T-helper 1 cell (primary cell): ENCODE measurements at regions not wholly inside any gene's neighbourhood (a gene's known extent, or its start where the extent isn't known, plus 50 kb on each side); places are given as distances from the start of the nearest gene placed in this dataset.

Source experiments
- DNase-seq, 5 donors: peaks; one replicate each; pipeline ENCODE4 v3.0.0-alpha.2; 2012 to 2020

GRCh38 chr6:9647599-9647998 is 767.3 kb downstream of the TFAP2A start:
- no peak for DNase-seq

DNA sequence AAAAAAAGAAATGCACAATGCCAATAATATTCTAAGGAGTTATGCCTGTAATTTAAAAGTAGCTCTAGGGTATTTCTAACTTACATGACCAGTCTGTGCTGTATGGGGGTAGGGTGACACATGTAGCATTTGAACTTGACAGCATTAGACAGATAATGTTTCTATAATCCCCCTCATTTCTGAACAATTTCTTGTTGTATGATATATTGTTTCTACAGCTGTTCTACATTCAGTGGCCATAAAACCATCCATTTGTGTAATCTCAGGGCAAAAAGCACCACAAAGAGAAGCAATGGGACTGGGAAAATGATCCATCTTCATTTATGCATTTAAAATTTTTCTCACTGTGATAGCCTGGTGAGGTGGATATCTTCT is 767.8 kb downstream of the TFAP2A start:
- DNase-seq, result no peak

DNA sequence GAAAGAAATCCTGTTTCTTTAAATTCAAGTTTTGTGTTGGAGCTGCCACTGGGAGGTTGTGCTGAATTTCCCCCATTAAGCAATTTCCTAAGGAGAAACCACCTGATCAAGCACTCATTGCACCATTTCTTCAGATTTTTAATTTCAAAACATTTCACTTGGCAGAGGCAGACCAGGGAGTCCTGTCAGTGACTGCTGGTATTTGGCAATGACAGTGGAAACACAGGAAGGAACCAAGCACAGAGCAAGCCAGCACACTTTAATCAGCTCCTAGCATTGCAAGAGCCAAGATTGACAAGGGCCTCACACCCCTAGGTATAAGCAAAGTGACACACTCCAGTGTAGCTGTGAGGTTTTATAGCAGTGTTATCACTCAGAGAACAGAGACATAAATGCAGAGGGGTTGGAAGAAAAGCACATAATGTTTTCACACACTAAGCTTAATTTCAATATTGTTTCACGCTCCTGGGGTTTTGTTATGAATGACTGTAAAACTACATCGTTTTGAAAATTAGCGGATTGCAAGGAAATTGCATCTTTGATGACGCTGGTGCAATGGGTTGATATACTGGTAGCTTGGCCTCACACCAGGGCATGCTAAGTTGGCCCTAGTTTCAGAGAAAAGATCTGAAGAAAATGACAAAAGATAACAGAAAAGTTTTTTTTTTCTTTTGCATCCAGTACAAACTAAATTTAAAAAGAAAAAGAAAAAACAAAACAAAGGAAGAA is 768.4 kb downstream of the TFAP2A start:
- no peak for DNase-seq

GRCh38 chr6:9638861-9639260 is 776.0 kb downstream of the TFAP2A start:
- DNase-seq, result no peak

GRCh38 chr6:9634776-9635175 is 780.1 kb downstream of the TFAP2A start:
- no peak for DNase-seq

DNA sequence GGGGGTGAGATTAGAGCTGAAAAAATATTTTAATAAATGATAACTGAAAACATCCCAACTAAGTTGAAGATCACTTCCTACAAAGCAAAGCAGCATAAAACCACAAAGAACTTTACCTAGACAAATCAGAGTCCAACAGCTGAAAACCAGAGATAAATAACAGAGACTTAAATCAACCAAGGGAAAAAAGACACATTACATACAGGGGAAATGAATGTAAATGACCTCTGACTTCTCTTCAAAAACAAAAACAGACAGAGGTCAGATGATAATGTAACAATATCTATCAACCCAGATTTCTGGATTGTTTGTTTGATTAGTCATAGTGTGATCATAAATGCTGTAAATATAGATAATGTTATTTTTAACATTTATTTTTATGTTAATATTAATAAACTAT is 782.8 kb downstream of the TFAP2A start:
- DNase-seq, result no peak

- DNase-seq, result no peak
Measured at GRCh38 chr6:9628819-9629218, 786.1 kb downstream of the TFAP2A start.

- no peak for DNase-seq
Measured at GRCh38 chr6:9627916-9628315, 787.0 kb downstream of the TFAP2A start.

DNA sequence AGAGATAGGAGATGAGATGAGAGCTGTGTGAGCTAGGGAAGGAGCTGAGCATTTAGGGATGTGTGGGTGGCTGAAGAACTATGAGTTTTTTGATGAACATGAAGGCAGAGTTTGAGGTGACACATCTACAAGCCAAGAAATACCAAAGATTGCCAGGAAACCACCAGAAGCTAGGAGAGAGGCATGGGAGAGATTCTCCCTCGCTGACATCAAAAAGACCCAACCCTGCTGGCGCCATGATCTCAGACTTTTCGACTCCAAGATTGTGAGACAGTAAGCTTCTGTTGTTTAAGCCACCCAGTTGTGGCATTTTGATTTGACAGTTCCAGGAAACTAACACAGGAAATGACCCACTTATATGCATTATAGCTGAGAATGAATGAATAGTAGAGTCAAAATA is 790.9 kb downstream of the TFAP2A start:
- DNase-seq, result no peak

DNA sequence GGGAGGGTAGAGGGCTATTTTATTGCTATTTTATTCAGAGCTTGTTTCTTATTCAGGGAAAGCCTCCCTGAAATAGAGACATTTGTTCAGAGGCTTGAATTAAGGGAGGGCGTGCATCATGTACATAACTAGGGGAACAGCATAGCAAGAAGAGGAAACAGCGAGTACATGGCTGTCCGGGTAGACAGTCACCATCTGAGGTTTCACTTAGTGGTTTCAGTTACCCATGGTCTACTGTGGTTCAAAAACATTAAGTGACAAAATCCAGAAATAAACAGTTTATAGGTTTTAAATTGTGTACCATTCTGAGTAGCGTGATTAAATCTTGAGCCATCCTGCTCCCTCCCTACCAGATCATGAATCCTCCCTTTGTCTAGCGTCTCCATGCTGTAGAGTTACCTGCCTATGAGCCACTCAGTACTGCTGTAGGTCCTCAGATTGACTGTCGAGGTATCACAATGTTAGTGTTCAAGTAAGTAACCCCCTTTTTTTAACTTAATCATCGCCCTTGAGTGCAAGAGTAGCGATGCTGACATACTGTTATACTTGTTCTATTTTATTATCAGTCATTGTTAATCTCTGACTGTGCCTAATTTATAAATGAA is 791.5 kb downstream of the TFAP2A start:
- DNase-seq, result no peak

GRCh38 chr6:9621276-9621675 is 793.6 kb downstream of the TFAP2A start:
- DNase-seq, result no peak

GRCh38 chr6:9620687-9621086 is 794.2 kb downstream of the TFAP2A start:
- DNase-seq, result no peak

- no peak for DNase-seq
Measured at GRCh38 chr6:9620263-9620662, 794.6 kb downstream of the TFAP2A start.

GRCh38 chr6:9614778-9615177 is 800.1 kb downstream of the TFAP2A start:
- no peak for DNase-seq

GRCh38 chr6:9612489-9612888 is 802.4 kb downstream of the TFAP2A start:
- no peak for DNase-seq

DNA sequence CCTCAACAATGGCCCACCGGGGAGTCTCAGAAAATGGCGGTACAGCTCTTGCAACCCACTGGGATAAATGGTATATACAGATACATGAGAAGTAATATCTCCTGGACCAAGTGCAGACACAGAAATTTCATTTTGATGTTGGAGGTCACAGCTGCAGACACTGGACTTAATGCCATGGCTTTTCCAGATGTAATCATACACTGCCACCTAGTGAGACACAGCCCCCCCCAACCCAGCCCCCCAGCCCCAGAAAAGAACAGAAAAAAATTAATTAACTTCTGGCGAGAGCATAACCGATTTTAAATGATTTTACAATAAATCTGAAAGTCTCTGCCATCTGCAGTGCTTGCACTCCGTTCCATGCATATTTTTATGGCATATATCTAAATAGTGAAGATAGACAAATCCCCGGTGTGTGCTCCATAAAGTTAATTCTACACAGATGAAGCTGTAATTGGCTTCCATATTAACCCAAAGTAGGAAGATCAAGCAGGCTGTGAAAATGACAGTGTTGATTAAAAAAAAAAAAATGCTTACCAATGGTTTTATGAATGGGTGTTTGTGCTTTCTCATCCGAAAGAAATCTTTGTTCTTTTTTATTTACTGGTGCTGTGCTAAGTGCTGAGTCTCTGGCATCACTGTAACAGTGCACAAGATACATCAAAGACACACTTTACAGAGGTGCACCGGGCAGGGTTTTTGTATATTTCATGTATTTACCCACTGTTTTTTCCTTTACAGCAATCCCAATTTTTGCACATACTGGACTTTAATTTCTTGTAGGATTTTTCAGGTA is 804.1 kb downstream of the TFAP2A start:
- DNase-seq, result no peak

DNA sequence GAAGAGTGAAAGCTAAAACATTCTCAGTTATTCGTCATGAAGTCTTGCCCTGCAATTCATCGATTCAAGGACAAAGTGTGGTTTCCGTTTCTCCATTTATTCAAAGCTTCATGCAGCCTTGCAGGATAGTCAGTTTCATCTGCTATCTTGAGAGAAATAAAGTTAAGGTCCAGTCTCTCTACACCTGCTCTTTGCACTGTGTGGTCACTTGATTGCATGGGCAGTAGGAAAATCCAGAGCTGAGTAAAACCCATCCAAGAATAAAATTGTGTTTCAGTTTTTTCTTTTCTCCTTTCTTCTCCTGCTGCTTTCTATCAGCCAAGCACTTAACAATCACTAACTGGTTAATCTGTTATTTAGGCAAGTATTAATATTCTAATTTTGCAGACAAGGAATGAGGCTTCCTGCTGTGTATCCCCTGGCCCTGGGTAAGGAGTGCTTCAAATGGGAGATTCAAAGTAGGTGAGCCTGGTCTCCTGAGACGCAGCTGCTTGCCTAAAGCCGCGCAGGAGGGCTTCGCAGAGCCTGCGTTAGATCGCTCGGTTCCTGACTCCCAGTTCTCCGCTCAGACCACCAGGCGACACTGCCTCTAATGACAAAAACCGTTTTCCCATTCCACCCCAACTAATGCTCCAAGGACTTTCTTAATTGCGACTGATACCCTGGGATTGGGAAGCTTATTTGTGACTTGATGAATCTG is 808.3 kb downstream of the TFAP2A start:
- DNase-seq, result no peak

DNA sequence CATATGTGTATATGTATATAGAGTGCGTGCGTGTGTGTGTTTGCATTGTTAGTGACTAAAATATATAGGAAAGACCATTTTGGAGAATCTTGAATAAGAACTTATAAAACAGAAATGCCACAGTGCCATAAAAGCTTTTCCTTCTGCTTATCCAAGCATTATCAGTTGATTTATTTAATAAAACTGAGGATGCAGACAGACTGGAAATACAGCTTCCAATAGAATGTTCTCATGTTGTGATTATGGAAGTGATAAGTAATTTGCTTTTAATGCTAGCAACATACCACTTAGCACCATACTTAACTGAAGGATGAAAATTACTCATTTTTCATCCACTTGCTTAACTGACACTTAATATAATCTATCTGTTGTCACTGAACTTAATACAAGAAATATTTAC is 820.1 kb downstream of the TFAP2A start:
- DNase-seq, result no peak

- no peak for DNase-seq
Measured at GRCh38 chr6:9593554-9593953, 821.3 kb downstream of the TFAP2A start.

DNA sequence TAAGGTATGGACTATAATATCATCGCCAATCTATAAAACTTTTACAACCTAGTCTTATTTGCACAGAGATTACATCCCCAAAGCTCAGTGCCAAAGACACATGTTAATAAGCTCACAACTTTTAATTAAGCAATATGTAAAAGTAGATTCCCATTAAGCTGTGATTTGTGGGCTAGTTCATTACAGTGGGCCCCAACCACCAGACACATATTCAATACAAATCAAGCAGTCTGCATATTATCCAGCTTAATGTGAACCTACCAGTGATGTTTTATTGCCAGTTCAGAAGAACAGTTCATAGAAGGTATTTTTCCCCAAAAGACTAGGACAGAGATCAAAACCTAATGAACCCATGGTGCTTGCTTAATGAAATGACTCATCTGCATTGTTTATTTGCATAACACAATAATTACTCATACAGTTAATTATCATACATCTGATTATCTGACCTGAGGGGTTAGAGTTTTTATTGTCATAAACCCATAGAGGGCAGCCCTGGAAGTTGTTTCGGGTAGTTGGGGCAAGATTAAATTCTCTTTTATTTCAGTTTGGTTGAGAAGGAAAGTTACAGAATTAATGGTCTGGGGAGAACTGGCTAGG is 831.0 kb downstream of the TFAP2A start:
- no peak for DNase-seq

DNA sequence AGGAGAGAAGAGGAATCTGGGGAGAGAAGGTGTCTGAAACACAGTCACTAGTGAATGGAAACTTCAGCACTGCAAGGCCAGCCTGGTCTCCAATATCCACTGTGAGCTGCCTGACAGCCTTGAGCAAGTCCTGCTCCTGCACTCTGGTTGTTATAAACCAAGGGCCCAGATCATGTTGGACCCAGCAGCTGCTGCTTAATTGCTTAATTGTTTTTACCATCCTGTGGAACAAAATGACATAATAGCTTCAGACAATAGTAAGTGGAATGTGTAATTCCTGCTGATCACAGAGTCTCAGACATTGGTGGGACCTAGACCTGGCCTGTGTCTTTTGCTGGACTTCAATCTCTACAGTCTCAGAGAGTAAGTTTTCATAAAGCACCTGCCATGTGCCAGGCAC is 833.7 kb downstream of the TFAP2A start:
- no peak for DNase-seq

- no peak for DNase-seq
Measured at GRCh38 chr6:9576521-9576920, 838.4 kb downstream of the TFAP2A start.

GRCh38 chr6:9566096-9566495 is 848.8 kb downstream of the TFAP2A start:
- no peak for DNase-seq
